Hematopoietic multipotent progenitor cell treated with erythropoietin and hydrocortisone succinate and interleukin-3 and kit ligand, for 17 days (in vitro differentiated cells): ENCODE measurements at regions not wholly inside any gene's neighbourhood (a gene's known extent, or its start where the extent isn't known, plus 50 kb on each side); places are given as distances from the start of the nearest gene placed in this dataset.
"Not testable (repeated sequence)": the region's sequence is repeated elsewhere in the genome, so short reads cannot be mapped to it uniquely, and the experiment has no call there.

Experiments
- DNase-seq: peaks from one replicate; pipeline ENCODE4 v3.0.0-alpha.2; 2015; ENCODE audit warnings: low spot score

DNA sequence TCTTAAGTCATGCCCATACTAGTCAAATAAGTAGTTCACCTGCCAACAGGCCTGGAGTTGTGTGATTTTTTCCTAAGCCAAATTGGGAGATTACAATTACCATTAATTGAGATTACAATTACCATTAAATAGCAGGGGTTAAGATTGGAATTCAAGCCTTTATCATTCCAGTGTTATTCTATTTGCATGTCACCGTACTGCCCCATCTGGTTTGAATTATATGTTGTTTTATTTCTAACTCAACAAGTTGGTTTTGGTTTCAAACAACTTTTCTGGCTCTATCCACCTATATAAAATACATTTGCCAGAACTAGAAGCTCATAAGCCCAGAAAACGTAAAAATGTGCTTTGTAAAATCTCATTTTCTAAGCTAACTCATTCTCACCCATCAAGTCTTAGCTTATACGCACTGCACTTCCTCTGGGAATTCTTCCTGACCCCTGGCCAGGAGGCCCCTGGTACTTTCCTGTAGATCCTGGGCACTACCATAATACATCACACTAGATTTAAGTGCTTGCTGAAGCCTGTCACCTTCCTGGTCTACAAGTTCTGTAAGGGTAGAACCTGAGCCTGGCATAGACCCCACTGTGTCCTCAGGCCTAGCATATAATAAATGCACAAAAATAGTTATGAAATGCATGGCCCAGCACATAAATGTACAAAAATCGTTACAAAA, 242.0 kb upstream of the TRPM3 start:
- DNase-seq, result no peak

DNA sequence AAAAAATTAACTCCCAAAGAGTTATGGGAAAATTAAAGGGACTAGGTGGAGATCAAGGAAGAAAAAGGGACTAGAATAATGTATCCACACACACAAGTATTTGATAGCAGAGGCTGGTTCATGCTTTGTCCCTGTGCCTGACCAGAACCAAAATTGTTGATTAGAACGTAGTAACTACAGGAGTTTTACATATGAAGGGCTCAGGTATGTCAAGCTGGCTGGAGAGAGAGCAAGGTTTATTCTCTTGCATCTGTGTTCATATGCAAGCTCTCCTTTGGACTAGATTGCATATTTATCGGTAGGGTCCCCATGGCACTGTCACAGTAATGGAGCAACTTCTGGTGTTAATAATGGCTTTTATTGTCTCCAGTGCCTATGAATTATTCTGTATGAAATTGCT, 239.9 kb upstream of the TRPM3 start:
- DNase-seq, result no peak

DNA sequence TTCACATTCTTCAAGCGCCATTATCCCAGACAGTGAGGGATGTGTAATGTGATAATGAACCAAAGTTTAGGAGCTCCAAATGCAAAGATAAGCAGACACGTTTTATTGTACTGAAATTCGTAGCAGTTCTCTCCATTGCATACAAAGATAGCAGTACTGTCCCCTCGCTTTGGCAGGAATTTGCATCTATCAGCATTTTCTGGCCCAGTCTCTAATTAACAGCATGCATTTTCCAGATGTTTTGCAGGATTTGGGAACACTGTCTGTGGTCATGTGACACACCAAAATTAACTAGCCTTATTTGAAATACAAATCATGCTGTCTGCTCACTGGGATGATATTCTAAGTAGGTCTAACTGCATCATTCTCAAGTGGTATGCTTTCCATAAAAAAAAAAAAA, 235.9 kb upstream of the TRPM3 start:
- DNase-seq, result no peak

DNA sequence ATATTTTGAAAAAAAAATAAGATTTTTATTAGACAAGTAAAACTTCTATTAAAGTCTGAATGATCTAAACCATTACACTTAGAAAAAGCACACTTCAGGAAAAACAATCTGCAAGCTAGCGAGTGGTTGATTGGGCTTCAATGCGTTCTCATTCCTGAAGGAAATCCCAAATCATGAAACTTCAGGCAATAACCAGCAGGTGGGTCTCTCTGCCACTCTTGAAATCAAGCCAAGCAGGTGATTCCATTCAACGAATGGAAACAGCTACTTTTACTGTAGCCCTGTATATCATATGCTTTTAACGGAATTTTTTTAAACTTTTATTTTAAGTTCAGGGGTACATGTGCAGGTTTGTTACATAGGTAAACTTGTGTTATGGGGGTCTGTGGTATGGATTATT, 234.5 kb upstream of the TRPM3 start:
- no peak for DNase-seq

DNA sequence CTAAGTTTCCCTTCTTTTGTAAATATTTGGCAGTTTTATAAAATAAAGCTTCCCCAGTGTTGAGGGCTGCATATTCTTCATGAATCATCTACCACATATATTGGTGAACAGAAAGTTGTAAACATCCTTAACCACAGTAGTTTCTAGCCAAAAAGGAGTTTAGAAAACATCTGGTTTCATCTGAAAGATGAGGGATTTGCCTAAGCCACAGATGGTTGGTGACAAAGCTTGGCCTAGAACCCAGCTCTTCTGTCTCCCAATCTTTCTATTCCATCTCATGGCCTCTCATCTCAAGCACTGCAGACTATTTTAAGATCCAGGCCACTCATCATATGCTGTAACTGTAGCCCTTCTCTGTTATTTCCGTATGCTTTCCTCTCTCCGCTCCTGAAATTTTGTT, 232.3 kb upstream of the TRPM3 start:
- DNase-seq, result no peak

DNA sequence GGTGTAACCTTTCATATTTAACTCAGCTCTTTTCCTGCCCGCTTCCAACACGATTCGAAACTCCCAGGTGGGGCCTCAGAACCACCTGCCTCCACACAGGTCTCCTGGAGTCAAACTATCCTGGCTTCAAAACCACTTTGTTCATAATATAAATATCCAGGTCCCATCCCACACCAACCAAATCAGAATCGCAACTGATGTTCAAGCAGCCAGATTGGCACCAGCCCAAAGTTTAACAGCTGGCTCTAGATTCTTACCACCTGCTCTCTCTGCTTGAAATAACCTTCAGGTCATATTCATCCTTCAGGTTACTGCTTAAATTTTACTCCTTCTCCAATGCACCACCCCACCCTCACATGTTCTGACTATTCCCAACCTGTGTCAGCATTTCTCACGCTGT, 231.4 kb upstream of the TRPM3 start:
- no peak for DNase-seq

DNA sequence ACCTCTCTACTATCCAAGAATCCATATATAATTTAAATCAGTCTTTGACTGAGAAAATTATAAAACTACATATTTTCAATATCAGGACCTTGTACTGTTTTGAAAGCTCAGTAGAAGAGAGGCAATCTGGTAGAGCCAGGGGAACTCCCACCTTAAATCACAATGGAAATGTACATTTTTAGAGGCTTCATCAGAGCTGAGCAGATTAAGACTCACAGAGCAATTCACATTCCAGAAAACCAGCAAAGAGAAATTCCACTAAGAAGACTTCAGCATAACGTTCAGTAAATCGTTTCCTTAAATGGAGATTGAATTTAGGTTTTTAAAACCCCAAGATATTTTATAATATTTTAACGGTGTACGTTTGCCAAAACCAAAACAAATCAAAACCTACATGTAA, 227.8 kb upstream of the TRPM3 start:
- no peak for DNase-seq

DNA sequence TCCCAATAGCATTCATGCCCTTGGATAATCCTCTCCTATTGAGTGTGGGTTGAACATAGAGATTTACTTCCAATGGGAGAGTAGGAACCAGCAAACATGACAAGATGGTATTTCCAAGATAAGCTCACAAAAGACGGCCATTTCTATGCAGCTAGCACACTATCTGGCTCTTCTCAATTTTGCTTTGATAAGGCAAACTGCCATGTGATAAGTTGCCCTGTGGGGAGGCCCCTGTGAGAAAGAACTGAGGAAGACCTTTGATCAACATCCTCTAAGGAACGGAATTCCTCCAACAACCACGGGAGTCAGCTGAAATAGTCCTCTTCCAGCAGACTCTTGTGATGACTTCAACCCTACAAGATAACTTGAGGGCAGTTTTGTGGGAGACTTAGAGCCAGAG, 211.9 kb upstream of the TRPM3 start:
- DNase-seq, result no peak

DNA sequence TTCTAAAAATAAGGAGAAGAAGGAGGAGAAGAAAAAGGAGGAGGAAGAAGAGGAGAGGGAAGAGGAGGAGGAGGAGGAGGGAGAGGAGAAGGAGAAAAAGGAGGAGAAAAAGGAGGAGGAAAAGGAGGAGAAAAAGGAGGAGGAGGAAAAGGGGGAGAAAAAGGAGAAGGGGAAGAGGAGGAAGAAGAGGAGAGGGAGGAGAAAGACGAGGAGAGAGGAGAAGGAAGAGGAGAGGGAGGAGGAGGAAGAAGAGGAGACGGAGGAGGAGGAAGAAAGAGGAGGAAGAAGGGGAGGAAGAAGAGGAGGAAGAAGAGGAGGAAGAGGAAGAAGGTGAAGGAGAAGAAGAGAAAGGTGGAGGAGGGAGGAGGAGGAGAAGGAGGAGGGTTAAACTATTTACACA, 210.2 kb upstream of the TRPM3 start:
- DNase-seq, result no peak

DNA sequence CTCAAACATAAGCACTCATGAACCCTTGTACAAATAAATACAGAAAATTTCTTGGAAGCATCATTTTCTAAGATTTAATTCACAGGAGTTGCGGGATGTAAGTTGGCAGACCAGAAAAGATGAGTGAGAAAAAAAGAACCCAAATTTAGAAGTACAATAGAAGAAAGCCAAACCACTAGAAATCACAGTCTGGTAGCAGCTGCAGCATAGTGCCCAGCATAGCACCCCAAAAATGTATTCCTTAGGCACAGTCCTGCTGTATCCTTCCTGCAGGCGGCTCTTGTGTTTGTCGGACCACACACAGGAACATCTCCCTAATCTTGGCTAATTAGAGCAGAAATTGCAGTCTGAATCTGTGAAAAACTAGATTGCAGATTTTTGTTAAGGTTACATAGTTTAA, 208.5 kb upstream of the TRPM3 start:
- no peak for DNase-seq

DNA sequence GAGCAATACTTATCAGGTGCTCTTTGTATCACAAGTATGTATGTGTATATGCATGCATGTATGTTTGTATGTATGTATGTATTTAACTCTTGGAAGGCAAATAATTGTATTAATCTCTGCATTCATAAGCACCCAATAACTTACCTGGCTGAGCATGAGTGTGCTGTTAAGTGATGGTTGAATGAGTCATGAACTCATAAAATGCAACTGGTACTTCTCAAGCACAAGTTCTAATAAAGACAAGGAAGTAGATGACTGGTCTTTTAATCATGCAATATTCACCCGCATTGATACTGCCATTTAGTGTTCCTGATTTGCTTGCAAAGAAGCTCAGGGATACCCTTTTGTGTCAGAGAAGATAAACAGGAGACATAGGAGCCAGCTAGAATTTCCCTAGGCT, 204.9 kb upstream of the TRPM3 start:
- DNase-seq, result no peak

DNA sequence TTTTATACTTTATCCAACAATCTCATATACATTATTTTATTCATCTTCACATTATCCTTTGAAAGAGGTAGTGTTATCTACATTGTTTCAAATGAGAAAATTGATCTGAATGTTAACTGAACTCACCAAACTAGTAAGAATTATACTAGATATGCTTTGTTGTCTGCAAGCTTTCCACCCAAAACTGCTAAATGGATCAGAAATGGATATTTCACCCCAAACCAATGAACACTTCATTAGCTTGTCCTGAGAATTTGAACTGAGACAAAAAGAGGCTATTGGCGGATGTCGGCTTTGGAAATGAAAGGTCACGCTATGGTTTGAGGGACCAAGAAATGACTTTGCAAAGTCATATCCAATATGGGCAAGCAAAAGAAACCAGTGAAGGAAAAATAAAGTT, 201.9 kb upstream of the TRPM3 start:
- DNase-seq, result no peak

DNA sequence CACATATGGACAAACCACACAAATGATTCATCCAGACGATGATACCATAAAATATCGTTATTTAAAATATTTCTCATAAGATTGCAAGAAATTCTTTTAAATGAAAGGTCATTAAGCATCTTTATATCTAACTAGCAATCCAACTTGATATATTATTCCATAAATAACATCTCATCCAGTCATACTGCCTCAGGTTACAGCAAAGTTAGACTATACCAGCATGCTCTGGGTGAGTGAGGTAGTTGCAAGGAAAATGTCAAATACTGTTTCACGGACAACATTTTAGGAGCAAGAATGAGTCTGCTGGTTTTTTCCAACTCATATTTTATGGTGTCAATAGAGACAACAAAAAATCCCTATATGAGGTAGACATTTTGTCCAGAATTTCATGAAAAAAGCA, 200.9 kb upstream of the TRPM3 start:
- no peak for DNase-seq

DNA sequence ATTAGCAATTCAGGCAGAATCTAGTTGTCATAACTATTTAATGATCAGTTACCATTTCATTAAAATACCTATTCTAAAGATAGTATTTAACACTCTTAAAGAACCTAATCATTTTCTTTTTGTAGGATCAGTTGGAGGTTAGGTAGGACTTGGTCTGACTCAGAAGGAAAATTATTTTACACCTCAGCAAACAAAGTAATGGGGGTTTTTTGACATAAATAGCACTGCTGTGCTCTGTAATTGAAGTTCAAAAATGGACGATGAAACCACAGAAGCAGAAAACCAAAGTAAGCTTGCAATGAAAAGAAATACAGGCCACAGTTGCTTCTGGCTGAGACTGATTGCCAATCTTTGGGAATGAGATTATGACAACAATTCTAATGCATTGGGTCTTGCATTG, 187.0 kb upstream of the TRPM3 start:
- DNase-seq, result no peak

DNA sequence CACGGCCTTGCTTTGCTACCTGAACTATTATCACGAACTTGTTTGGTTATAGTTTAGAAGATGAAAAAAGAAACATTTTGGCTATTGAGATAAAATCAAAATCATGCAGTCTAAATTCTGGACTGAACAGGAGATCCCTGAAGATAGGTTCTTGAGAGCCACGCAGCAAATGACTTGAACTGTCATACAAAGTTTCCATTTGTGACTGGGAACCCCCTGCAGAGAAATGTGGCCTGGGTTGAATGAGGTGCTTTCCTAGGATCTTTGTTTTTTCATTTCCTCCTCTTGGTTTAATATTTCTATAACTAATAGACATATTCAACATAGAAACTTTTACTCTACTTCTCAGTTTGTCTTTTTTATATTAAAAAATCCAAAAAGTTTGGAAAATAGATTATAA, 184.7 kb upstream of the TRPM3 start:
- DNase-seq, result no peak

DNA sequence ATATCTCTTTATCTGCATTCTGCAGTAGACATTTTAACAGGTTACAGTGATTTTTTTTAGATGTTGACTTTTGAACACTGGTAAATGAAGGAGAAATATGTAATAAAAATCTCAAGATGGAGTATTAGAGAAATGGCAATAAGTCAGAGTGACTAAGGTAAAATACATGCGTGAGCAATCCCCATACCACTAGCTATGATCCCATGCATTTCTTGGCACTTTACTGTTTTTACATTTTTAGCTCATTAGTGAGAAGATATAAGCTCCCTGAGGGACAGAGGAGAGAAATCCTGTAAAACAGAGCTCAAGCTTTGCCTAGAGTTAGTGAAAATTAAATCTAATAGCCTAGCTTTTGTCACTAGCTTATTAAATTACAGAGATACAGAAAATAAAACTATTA, 181.9 kb upstream of the TRPM3 start:
- no peak for DNase-seq

DNA sequence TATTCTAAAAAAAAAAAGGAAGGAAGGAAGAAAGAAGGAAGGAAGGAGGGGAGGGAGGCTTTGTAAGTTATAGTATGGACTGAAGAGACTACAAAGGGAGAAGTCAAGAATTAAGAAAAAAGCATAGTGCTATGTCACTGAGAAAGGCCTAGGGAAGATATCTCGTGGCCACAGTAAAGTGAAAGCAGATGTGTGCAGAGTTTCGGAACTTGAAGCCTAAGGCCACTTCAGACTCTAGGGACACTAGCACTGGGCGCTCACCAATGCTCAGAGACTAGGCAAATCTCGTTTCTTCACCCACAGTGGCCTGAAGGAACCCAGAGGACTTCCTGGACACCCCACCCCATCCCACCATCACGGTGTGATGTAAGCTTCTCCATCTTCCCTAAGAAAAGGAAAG, 181.4 kb upstream of the TRPM3 start:
- DNase-seq, result no peak

DNA sequence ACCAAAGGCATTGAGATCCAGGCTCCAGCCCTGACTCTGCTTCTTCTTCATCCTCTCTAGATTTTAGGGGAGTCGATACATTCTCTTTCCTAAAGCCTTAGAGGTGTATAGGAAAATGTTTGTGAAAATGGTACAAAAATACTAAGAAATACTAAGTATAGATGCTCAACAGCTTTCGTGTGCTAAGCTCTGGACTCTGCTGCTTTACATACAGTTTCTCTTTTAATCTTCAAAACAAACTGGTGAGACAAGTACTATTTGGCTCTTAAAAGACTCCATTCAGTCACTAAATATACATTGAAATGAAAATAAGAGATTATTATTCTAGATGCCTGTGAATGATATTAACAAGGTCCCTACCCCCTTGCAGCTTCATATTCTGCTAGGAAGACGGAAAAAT, 174.5 kb upstream of the TRPM3 start:
- DNase-seq, result no peak

DNA sequence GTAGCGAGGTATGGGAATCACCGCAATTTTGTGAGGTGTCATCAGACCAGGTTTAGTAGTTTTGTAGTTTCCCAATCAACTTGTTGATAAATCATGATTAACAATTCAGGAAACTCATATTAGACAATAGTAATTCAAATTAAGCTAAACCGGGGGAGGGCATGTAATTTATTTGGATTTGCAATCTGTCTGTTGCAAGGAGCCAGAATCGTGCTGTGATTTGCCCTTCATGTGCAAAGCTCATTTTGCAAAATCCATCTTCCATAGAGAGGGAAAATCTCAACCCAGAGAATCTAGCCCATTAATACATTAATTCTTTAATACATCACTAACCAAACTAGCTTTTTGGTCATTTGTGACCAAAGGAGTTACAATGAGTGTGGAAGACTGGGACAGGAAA, 164.7 kb upstream of the TRPM3 start:
- no peak for DNase-seq

DNA sequence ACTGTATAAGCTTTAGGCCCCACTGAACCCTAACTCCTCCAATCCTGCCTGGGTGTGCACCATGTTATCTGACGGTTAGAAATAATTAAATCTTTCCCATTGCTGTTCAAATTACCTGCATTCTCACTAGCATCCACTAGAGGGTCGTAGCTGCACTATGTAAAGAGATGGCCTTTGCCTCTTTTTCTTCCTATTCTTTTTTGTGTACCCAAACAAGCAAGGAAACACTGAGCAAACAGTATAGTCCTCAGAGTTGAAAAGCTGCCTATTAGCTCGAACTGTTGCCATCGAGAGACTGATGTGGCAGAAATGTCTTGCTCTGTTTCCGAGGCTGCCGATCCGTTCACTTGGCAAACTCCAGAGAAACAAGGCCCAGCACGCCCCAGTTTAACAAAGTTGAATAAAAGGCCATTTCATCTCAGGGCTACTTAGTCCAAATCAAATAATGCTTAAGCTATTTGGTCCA, 163.8 kb upstream of the TRPM3 start:
- DNase-seq, result peak; percentile 55

DNA sequence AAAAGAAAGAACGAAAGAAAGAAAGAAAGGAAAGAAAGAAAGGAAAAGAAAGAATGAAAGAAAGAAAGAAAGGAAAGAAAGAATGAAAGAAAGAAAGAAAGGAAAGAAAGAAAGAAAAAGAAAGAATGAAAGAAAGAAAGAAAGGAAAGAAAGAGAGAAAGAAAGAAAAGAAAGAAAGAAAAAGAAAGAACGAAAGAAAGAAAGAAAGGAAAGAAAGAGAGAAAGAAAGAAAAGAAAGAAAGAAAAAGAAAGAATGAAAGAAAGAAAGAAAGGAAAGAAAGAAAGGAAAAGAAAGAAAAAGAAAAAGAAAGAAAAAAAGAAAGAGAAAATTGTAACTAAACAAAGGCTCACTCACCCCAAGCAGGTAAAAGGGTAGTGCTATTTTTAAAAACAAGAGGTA, 160.7 kb upstream of the TRPM3 start:
- DNase-seq, result not testable (repeated sequence)

DNA sequence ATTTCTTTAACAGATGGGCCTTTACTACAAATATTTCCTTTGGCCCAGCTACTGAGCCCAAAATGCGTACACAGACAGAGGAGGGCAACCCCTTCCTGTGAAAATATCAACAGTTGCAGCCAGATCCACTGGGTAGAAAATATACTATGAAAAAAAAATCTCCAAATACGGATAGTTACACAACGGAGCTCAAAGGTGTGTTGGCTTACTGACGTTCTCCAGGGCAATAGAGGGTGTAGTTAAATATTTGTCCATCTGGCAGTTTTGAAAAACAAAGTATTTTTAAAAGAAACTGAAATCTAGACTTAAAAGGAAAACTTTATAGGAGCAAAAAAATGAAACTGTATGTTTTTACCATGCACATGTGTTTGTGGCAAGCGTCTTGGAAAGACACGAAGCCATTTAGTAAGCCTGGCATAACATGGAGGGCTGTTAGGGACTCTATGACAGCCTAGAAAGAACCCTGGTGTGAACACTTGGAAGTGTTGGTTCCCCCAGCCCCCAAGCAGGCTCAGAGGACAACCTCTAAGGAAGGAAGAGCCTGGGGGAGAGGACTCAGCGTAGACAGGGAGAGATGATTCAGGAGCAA, 157.8 kb upstream of the TRPM3 start:
- DNase-seq, result no peak

DNA sequence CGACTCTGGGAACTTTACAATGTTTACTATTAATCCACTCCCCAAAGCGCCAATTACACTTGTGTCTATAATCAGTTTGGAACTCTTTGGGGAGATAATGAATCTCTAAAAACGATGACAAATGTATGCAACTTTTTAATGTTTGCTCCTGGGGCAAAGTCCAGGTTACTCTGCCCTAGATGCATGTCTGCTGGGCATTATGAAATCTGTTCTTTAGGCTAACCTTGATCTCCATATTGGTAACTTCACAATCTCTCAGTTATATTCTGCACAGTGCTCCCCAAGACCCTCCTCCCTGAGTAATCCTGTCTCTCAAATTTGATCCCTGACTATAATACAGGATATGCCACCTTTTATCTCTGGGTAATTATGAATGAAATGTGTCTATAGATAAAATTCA, 152.2 kb upstream of the TRPM3 start:
- DNase-seq, result no peak

DNA sequence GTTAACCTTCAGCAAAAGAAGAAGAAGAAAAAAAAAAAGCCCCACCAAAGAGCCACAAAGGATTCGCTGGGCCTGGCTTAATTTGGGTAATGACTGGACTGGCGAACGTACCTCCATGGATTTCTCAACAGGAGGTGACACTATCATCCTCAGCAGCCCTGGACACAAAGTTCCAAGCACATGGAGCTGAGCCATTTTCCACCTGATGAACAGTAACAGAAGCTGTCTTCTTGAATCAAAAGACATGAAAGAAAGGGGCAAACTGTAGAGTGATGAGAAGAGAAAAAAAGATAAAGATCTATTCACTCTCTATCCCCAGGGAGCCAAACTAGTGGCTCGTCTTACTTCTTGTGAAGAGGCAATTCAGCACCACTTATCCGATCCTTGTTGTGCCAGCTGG, 150.2 kb upstream of the TRPM3 start:
- no peak for DNase-seq
